Ishikawa (cell line): ENCODE measurements at regions not wholly inside any gene's neighbourhood (a gene's known extent, or its start where the extent isn't known, plus 50 kb on each side); places are given as distances from the start of the nearest gene placed in this dataset.

Source experiments
- EP300 ChIP-seq: IDR thresholded peaks from 2 replicates; pipeline ENCODE4 v1.6.1; 2012; ENCODE audit warnings: borderline replicate concordance
- TAF1 ChIP-seq: IDR thresholded peaks from 2 replicates; pipeline ENCODE4 v1.6.1; 2012; ENCODE audit warnings: low read depth, mild to moderate bottlenecking
- USF1 ChIP-seq: IDR thresholded peaks from 2 replicates; pipeline ENCODE4 v1.6.1; 2012
- ZBTB7A ChIP-seq: IDR thresholded peaks from 2 replicates; pipeline ENCODE4 v1.6.1; 2012; ENCODE audit warnings: low read depth

GRCh38 chr2:144020047-144020446, 499.9 kb downstream of the ZEB2 start:
- TF ChIP-seq EP300 (no peak), ZBTB7A (no peak), USF1 (no peak), TAF1 (no peak)
